ENCODE measurements at regions not wholly inside any gene's neighbourhood (a gene's known extent, or its start where the extent isn't known, plus 50 kb on each side); places are given as distances from the start of the nearest gene placed in this dataset.

DNA sequence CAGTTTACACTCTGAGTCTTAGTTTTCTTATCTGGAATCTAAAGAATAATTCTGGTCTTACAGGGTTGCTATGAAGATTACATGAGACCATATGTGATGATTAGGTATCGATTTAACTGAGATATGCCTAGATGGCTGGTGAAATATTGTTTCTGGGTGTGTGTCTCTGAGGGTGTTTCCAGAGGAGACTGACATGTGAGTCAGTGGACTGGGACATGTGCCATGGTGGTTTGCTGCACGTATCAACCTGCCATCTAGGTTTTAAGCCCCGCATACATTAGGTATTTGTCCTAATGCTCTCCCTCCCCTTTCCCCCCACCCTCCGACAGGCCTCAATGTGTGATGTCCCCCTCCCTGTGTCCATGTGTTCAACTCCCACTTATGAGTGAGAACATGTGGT, 186.0 kb upstream of the CXorf66 start:
- TF ChIP-seq, protein P1, sequence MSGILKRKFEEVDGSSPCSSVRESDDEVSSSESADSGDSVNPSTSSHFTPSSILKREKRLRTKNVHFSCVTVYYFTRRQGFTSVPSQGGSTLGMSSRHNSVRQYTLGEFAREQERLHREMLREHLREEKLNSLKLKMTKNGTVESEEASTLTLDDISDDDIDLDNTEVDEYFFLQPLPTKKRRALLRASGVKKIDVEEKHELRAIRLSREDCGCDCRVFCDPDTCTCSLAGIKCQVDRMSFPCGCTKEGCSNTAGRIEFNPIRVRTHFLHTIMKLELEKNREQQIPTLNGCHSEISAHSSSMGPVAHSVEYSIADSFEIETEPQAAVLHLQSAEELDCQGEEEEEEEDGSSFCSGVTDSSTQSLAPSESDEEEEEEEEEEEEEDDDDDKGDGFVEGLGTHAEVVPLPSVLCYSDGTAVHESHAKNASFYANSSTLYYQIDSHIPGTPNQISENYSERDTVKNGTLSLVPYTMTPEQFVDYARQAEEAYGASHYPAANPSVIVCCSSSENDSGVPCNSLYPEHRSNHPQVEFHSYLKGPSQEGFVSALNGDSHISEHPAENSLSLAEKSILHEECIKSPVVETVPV (CRISPR knock-in tag; IDR thresholded peaks at IDR 0.05) = no peak
- TF ChIP-seq ZNF70 (CRISPR knock-in tag; IDR thresholded peaks at IDR 0.05) = no peak
- no peak for TF ChIP-seq ZC3H10 (CRISPR knock-in tag; IDR thresholded peaks at IDR 0.05)
- no peak for TF ChIP-seq ESRRG (CRISPR knock-in tag; IDR thresholded peaks at IDR 0.05)
- no peak for TF ChIP-seq RARB (CRISPR knock-in tag; IDR thresholded peaks at IDR 0.05)
- TF ChIP-seq ZNF8 (CRISPR knock-in tag; IDR thresholded peaks at IDR 0.05) = no peak
- ATAC-seq = no peak

DNA sequence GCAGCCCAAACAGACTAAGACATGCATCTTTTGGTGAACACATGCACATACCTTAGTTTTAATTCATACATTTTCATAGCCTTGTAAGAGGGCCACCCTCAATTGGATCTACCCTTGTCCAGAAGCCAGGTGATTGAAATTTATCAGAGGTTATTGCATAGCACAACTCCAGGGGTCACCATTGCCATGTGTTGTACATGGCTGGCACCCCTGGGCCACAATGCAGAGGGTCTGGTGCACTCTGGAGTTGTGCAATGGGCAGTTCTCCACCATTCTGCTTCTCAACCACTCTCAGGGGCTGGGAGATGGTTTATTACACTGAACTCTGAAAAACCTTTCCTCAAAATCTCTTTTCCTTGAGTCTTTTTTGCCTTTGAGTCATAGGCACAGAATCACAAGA, 184.4 kb upstream of the CXorf66 start:
- no peak for TF ChIP-seq ZNF70 (CRISPR knock-in tag; IDR thresholded peaks at IDR 0.05)
- TF ChIP-seq ZFP30 (CRISPR knock-in tag; IDR thresholded peaks at IDR 0.05) = no peak
- no peak for TF ChIP-seq OSR1 (CRISPR knock-in tag; IDR thresholded peaks at IDR 0.05)
- TF ChIP-seq BACH2 (CRISPR knock-in tag; IDR thresholded peaks at IDR 0.05; ENCODE audit: borderline replicate concordance) = no peak
- TF ChIP-seq TCF4 (CRISPR knock-in tag; IDR thresholded peaks at IDR 0.05; ENCODE audit: borderline replicate concordance) = no peak
- TF ChIP-seq, protein P2, sequence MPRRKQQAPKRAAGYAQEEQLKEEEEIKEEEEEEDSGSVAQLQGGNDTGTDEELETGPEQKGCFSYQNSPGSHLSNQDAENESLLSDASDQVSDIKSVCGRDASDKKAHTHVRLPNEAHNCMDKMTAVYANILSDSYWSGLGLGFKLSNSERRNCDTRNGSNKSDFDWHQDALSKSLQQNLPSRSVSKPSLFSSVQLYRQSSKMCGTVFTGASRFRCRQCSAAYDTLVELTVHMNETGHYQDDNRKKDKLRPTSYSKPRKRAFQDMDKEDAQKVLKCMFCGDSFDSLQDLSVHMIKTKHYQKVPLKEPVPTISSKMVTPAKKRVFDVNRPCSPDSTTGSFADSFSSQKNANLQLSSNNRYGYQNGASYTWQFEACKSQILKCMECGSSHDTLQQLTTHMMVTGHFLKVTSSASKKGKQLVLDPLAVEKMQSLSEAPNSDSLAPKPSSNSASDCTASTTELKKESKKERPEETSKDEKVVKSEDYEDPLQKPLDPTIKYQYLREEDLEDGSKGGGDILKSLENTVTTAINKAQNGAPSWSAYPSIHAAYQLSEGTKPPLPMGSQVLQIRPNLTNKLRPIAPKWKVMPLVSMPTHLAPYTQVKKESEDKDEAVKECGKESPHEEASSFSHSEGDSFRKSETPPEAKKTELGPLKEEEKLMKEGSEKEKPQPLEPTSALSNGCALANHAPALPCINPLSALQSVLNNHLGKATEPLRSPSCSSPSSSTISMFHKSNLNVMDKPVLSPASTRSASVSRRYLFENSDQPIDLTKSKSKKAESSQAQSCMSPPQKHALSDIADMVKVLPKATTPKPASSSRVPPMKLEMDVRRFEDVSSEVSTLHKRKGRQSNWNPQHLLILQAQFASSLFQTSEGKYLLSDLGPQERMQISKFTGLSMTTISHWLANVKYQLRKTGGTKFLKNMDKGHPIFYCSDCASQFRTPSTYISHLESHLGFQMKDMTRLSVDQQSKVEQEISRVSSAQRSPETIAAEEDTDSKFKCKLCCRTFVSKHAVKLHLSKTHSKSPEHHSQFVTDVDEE (CRISPR knock-in tag; IDR thresholded peaks at IDR 0.05) = no peak
- TF ChIP-seq ZNF565 (CRISPR knock-in tag; conservative IDR thresholded peaks at IDR 0.05; ENCODE audit: low read depth) = no peak
- no peak for TF ChIP-seq ISL1 (CRISPR knock-in tag; IDR thresholded peaks at IDR 0.05)
- TF ChIP-seq ZFP3 (CRISPR knock-in tag; IDR thresholded peaks at IDR 0.05) = no peak
- no peak for TF ChIP-seq ESRRG (CRISPR knock-in tag; IDR thresholded peaks at IDR 0.05)
- TF ChIP-seq, protein P1 (CRISPR knock-in tag; IDR thresholded peaks at IDR 0.05) = no peak
- no peak for TF ChIP-seq RARB (CRISPR knock-in tag; IDR thresholded peaks at IDR 0.05)
- TF ChIP-seq ARNTL (CRISPR knock-in tag; IDR thresholded peaks at IDR 0.05; ENCODE audit: borderline replicate concordance, low read depth) = no peak
- TF ChIP-seq SNAI2 (CRISPR knock-in tag; IDR thresholded peaks at IDR 0.05) = no peak
- no peak for TF ChIP-seq CSDC2 (CRISPR knock-in tag; IDR thresholded peaks at IDR 0.05)
- TF ChIP-seq ZNF8 (CRISPR knock-in tag; IDR thresholded peaks at IDR 0.05) = no peak
- ATAC-seq = no peak

DNA sequence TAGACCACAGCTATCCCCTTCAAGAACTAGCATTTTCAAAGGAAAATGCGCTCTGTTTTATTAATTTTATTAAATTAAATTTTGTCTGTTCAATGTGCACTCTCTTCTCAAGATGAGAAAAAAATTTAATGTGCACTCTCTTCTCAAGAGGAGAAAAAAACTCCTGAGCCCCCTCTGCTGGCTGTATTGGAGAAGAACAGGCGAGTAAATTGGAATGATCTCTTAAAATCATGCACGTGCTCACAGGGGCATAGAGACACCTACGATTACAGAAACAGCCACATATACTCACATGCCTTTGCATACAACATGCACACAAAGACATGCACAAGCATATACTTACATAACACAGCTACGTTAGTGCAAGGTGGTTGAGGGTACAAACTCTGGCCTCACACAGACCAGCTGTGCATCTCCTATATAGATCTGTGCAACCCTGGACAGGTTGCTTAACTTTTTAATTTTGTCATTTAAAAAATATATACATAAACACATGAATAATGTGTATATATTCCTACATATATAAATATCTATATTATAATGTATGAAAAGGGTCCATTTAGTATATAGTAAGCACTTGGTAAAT, 176.2 kb upstream of the CXorf66 start:
- ATAC-seq = peak; percentile 80
- TF ChIP-seq, protein P2 (CRISPR knock-in tag; IDR thresholded peaks at IDR 0.05) = no peak
- TF ChIP-seq, protein P1 (CRISPR knock-in tag; IDR thresholded peaks at IDR 0.05) = no peak
- no peak for TF ChIP-seq TCF4 (CRISPR knock-in tag; IDR thresholded peaks at IDR 0.05; ENCODE audit: borderline replicate concordance)
- TF ChIP-seq ZFP30 (CRISPR knock-in tag; IDR thresholded peaks at IDR 0.05) = no peak
- no peak for TF ChIP-seq ZNF565 (CRISPR knock-in tag; conservative IDR thresholded peaks at IDR 0.05; ENCODE audit: low read depth)
- TF ChIP-seq OSR1 (CRISPR knock-in tag; IDR thresholded peaks at IDR 0.05) = no peak
- no peak for TF ChIP-seq BACH2 (CRISPR knock-in tag; IDR thresholded peaks at IDR 0.05; ENCODE audit: borderline replicate concordance)
- TF ChIP-seq, protein P3, sequence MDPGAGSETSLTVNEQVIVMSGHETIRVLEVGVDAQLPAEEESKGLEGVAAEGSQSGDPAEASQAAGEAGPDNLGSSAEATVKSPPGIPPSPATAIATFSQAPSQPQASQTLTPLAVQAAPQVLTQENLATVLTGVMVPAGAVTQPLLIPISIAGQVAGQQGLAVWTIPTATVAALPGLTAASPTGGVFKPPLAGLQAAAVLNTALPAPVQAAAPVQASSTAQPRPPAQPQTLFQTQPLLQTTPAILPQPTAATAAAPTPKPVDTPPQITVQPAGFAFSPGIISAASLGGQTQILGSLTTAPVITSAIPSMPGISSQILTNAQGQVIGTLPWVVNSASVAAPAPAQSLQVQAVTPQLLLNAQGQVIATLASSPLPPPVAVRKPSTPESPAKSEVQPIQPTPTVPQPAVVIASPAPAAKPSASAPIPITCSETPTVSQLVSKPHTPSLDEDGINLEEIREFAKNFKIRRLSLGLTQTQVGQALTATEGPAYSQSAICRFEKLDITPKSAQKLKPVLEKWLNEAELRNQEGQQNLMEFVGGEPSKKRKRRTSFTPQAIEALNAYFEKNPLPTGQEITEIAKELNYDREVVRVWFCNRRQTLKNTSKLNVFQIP (CRISPR knock-in tag; IDR thresholded peaks at IDR 0.05; ENCODE audit: borderline replicate concordance, low read depth) = no peak
- TF ChIP-seq PPARA (CRISPR knock-in tag; IDR thresholded peaks at IDR 0.05; ENCODE audit: borderline replicate concordance) = no peak
- TF ChIP-seq, protein P4, sequence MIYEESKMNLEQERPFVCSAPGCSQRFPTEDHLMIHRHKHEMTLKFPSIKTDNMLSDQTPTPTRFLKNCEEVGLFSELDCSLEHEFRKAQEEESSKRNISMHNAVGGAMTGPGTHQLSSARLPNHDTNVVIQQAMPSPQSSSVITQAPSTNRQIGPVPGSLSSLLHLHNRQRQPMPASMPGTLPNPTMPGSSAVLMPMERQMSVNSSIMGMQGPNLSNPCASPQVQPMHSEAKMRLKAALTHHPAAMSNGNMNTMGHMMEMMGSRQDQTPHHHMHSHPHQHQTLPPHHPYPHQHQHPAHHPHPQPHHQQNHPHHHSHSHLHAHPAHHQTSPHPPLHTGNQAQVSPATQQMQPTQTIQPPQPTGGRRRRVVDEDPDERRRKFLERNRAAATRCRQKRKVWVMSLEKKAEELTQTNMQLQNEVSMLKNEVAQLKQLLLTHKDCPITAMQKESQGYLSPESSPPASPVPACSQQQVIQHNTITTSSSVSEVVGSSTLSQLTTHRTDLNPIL (CRISPR knock-in tag; IDR thresholded peaks at IDR 0.05; ENCODE audit: low read depth) = no peak
- TF ChIP-seq SNAI2 (CRISPR knock-in tag; IDR thresholded peaks at IDR 0.05) = no peak
- no peak for TF ChIP-seq CSDC2 (CRISPR knock-in tag; IDR thresholded peaks at IDR 0.05)
- TF ChIP-seq TOX (CRISPR knock-in tag; IDR thresholded peaks at IDR 0.05; ENCODE audit: borderline replicate concordance) = no peak
- TF ChIP-seq ARNTL (CRISPR knock-in tag; IDR thresholded peaks at IDR 0.05; ENCODE audit: borderline replicate concordance, low read depth) = no peak
- no peak for TF ChIP-seq ESRRG (CRISPR knock-in tag; IDR thresholded peaks at IDR 0.05)
